Adrenal gland (tissue), 5 donors: ENCODE measurements at regions not wholly inside any gene's neighbourhood (a gene's known extent, or its start where the extent isn't known, plus 50 kb on each side); places are given as distances from the start of the nearest gene placed in this dataset.

Experiments
- POLR2A ChIP-seq, 2 donors: fragments of 450-650 bp; IDR thresholded peaks; one replicate each; pipeline ENCODE4 v1.6.1; 2017; ENCODE audit warnings: antibody characterized with exemption in 2 of 2, mild to moderate bottlenecking in 2 of 2, moderate library complexity in 1 of 2
- TF ChIP-seq, protein P1 (sequence below), 6 experiments: fragments of 450-650 bp in 4 of 6; fragments of 200-600 bp in 2 of 6; sonication (generic) in 1 of 6; IDR thresholded peaks; 1 replicate in 5 of 6; 2 replicates in 1 of 6; pipeline versions ENCODE4 v1.5.1 to v1.8.0; 2016 to 2021; ENCODE audit warnings: antibody characterized with exemption in 6 of 6, mild to moderate bottlenecking in 2 of 6, moderate library complexity in 1 of 6
- donor health status: DM: no; HTN: no; CAD: no.

DNA sequence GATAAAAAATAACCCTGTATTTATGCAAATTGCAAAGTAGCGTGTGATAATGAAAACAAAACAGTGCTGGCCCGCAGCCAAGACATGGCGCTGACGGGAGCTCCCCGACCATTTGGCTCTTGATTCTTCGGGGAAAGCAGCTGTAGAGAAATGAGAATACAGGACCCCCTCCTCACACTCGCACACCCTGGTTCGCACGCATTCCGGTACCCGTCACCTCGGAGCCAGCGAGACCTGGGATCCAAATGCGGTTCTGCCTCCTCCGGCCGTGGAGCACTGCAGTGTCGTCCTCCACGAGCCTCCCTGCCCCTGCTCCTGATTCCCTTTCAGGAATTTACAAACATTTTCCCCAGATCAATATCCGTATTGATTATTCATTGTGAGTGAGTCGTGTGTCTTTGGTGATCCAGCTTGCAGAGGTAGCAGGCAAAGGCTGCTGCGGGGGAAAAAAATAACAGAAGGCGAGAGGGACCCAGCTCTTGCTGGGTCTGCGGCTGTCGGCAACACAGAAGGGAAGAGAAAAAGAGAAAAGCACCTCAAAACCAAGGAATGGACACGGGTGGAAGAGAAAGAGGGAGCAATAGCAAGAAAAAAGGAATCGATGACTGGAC lies 184.1 kb upstream of the ZFHX3 start:
- TF ChIP-seq, protein P1, sequence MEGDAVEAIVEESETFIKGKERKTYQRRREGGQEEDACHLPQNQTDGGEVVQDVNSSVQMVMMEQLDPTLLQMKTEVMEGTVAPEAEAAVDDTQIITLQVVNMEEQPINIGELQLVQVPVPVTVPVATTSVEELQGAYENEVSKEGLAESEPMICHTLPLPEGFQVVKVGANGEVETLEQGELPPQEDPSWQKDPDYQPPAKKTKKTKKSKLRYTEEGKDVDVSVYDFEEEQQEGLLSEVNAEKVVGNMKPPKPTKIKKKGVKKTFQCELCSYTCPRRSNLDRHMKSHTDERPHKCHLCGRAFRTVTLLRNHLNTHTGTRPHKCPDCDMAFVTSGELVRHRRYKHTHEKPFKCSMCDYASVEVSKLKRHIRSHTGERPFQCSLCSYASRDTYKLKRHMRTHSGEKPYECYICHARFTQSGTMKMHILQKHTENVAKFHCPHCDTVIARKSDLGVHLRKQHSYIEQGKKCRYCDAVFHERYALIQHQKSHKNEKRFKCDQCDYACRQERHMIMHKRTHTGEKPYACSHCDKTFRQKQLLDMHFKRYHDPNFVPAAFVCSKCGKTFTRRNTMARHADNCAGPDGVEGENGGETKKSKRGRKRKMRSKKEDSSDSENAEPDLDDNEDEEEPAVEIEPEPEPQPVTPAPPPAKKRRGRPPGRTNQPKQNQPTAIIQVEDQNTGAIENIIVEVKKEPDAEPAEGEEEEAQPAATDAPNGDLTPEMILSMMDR (IDR thresholded peaks at IDR 0.05): no peak
- no peak for TF ChIP-seq POLR2A (IDR thresholded peaks at IDR 0.05)
